HEK293T (cell line): ENCODE measurements at regions not wholly inside any gene's neighbourhood (a gene's known extent, or its start where the extent isn't known, plus 50 kb on each side); places are given as distances from the start of the nearest gene placed in this dataset.

Source experiments
- CTBP1 ChIP-seq: fragments of 450-650 bp; IDR thresholded peaks from 2 replicates; pipeline ENCODE4 v1.6.1; 2016; ENCODE audit warnings: borderline replicate concordance
- FOXM1 ChIP-seq: fragments of 450-650 bp; IDR thresholded peaks from 2 replicates; pipeline ENCODE4 v1.6.1; 2017; ENCODE audit warnings: mild to moderate bottlenecking, borderline replicate concordance
- ZNF384 ChIP-seq: fragments of 450-650 bp; IDR thresholded peaks from 2 replicates; pipeline ENCODE4 v1.6.1; 2016

GRCh38 chr2:234130777-234131181, 80.3 kb downstream of the SPP2 start:
- TF ChIP-seq CTBP1 (no peak), FOXM1 (no peak), ZNF384 (no peak)
